Progenitor cell of endocrine pancreas (in vitro differentiated cells): ENCODE measurements at regions not wholly inside any gene's neighbourhood (a gene's known extent, or its start where the extent isn't known, plus 50 kb on each side); places are given as distances from the start of the nearest gene placed in this dataset.

Source experiments
- DNase-seq: peaks from one replicate; pipeline ENCODE4 v3.0.0; 2021; ENCODE audit warnings: low spot score; ENCODE audit not compliant: unreplicated experiment
- H3K27ac Mint-ChIP-seq: 2 replicates; pipeline ENCODE4 v1.8.0; 2021; ENCODE audit warnings: mild to moderate bottlenecking, moderate library complexity, mixed read lengths
- H3K27me3 Mint-ChIP-seq: 2 replicates; pipeline ENCODE4 v1.8.0; 2021; ENCODE audit warnings: mixed read lengths
- H3K36me3 Mint-ChIP-seq: 2 replicates; pipeline ENCODE4 v1.8.0; 2022; ENCODE audit warnings: mixed read lengths; ENCODE audit not compliant: insufficient read depth
- H3K4me1 Mint-ChIP-seq: 2 replicates; pipeline ENCODE4 v1.8.0; 2021; ENCODE audit warnings: low read depth, mixed read lengths
- H3K4me3 Mint-ChIP-seq: 2 replicates; pipeline ENCODE4 v1.8.0; 2021; ENCODE audit warnings: low read depth, mild to moderate bottlenecking, moderate library complexity, mixed read lengths
- H3K9me3 Mint-ChIP-seq: 2 replicates; pipeline ENCODE4 v1.8.0; 2021; ENCODE audit warnings: low read depth, mixed read lengths
- TF ChIP-seq, protein P1 (sequence below): fragments of 200-600 bp; sonication (generic); IDR thresholded peaks from one replicate; pipeline ENCODE4 v1.5.0; 2021; ENCODE audit warnings: antibody characterized with exemption, mild to moderate bottlenecking; ENCODE audit not compliant: unreplicated experiment

GRCh38 chr18:25880441-25880840, 210.0 kb downstream of the SS18 start:
- H3K4me1 Mint-ChIP-seq, result peaks cover 21% of the 10 kb centered on the region
- TF ChIP-seq, protein P1, sequence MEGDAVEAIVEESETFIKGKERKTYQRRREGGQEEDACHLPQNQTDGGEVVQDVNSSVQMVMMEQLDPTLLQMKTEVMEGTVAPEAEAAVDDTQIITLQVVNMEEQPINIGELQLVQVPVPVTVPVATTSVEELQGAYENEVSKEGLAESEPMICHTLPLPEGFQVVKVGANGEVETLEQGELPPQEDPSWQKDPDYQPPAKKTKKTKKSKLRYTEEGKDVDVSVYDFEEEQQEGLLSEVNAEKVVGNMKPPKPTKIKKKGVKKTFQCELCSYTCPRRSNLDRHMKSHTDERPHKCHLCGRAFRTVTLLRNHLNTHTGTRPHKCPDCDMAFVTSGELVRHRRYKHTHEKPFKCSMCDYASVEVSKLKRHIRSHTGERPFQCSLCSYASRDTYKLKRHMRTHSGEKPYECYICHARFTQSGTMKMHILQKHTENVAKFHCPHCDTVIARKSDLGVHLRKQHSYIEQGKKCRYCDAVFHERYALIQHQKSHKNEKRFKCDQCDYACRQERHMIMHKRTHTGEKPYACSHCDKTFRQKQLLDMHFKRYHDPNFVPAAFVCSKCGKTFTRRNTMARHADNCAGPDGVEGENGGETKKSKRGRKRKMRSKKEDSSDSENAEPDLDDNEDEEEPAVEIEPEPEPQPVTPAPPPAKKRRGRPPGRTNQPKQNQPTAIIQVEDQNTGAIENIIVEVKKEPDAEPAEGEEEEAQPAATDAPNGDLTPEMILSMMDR, result no peak
- no peaks in the 10 kb centered on the region for H3K36me3 Mint-ChIP-seq
- H3K27me3 Mint-ChIP-seq, result peaks cover 12% of the 10 kb centered on the region
- no peak overlapping the region for H3K27ac Mint-ChIP-seq
- DNase-seq, result no peak
- no peak overlapping the region for H3K4me3 Mint-ChIP-seq
- no peaks in the 10 kb centered on the region for H3K9me3 Mint-ChIP-seq

DNA sequence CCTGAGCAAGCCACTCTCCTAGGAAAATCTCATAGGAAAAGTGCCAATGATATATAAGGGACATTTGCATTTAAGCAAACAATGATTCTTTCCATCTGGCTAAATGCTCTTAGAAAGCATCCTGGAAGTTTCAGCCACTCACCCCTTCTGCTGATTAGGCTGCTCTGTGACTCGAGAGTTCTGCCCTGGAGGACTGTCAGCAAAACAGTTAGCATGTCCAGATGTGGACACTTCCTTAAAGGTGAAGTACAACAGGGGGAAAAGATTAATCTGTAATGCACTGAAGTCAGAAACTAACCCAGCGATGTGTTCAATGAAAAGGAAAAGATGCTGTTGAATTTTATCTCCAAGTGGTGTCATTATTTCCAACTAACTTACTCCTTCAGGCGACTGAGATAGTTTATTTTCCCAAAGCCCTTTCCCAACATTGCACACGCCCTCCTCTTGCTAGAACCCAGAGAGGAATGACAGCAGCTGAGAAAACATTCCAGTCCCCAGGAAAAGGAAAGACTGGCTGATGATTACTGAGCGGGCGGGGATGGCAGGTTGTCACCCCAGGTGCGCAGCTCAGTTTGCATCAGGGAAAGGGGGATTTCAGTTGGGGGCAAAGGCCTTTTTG, 214.0 kb downstream of the SS18 start:
- Mint-ChIP-seq H3K4me3 (no peak overlapping the region), H3K27ac (peak overlapping the region; percentile 63), H3K4me1 (peaks cover 13% of the 10 kb centered on the region), H3K36me3 (no peaks in the 10 kb centered on the region), H3K9me3 (no peaks in the 10 kb centered on the region), H3K27me3 (peaks cover 12% of the 10 kb centered on the region)
- TF ChIP-seq, protein P1, result no peak
- DNase-seq, result no peak

GRCh38 chr18:25875551-25876240, 214.7 kb downstream of the SS18 start:
- TF ChIP-seq, protein P1, result no peak
- Mint-ChIP-seq H3K9me3 (no peaks in the 10 kb centered on the region), H3K36me3 (no peaks in the 10 kb centered on the region), H3K27ac (no peak overlapping the region), H3K4me3 (no peak overlapping the region), H3K27me3 (peaks cover 12% of the 10 kb centered on the region), H3K4me1 (peaks cover 13% of the 10 kb centered on the region)
- no peak for DNase-seq

- H3K4me1 Mint-ChIP-seq, result peaks cover 13% of the 10 kb centered on the region
These were observed 216.6 kb downstream of the SS18 start for GRCh38 chr18:25873833-25874232.

GRCh38 chr18:25866331-25866730, 224.1 kb downstream of the SS18 start:
- H3K9me3 Mint-ChIP-seq, result no peaks in the 10 kb centered on the region
- H3K27ac Mint-ChIP-seq, result no peak overlapping the region
- no peaks in the 10 kb centered on the region for H3K4me1 Mint-ChIP-seq
- peaks cover 12% of the 10 kb centered on the region for H3K27me3 Mint-ChIP-seq
- no peak overlapping the region for H3K4me3 Mint-ChIP-seq
- TF ChIP-seq, protein P1, result no peak
- no peak for DNase-seq
- H3K36me3 Mint-ChIP-seq, result no peaks in the 10 kb centered on the region

More at GRCh38 chr18:25873833-25874232, 216.6 kb downstream of the SS18 start:
- H3K36me3 Mint-ChIP-seq, result no peaks in the 10 kb centered on the region
- no peak overlapping the region for H3K27ac Mint-ChIP-seq
- TF ChIP-seq, protein P1, result no peak
- H3K27me3 Mint-ChIP-seq, result peaks cover 20% of the 10 kb centered on the region
- H3K4me3 Mint-ChIP-seq, result no peak overlapping the region
- no peak for DNase-seq
- no peaks in the 10 kb centered on the region for H3K9me3 Mint-ChIP-seq
